Adrenal gland (tissue), 5 donors: ENCODE measurements at regions not wholly inside any gene's neighbourhood (a gene's known extent, or its start where the extent isn't known, plus 50 kb on each side); places are given as distances from the start of the nearest gene placed in this dataset.

Experiments used
- CTCF ChIP-seq, 6 experiments: fragments of 450-650 bp in 4 of 6; fragments of 200-600 bp in 2 of 6; sonication (generic) in 1 of 6; IDR thresholded peaks; 1 replicate in 5 of 6; 2 replicates in 1 of 6; pipeline versions ENCODE4 v1.5.1 to v1.8.0; 2016 to 2021; ENCODE audit warnings: antibody characterized with exemption in 6 of 6, mild to moderate bottlenecking in 2 of 6, moderate library complexity in 1 of 6
- POLR2A ChIP-seq, 2 donors: fragments of 450-650 bp; IDR thresholded peaks; one replicate each; pipeline ENCODE4 v1.6.1; 2017; ENCODE audit warnings: antibody characterized with exemption in 2 of 2, mild to moderate bottlenecking in 2 of 2, moderate library complexity in 1 of 2
- donor health status: DM: no; HTN: no; CAD: no.

GRCh38 chr9:116100711-116101121 is 52.9 kb upstream of the PAPPA start:
- TF ChIP-seq CTCF (IDR thresholded peaks at IDR 0.05): no peak
- TF ChIP-seq POLR2A (IDR thresholded peaks at IDR 0.05): no peak
